Naive thymus-derived CD4-positive, alpha-beta T cell (primary cell): ENCODE measurements at regions not wholly inside any gene's neighbourhood (a gene's known extent, or its start where the extent isn't known, plus 50 kb on each side); places are given as distances from the start of the nearest gene placed in this dataset.

Experiments
- ATAC-seq: fragments of 150-1000 bp; cut with Tn5 transposase; 2 replicates; pipeline ENCODE4 v1.10.0; 2021; ENCODE audit warnings: mild to moderate bottlenecking, moderate library complexity
- CTCF ChIA-PET: fragments of 350-600 bp; sonication (Branson Sonifier 250); formaldehyde crosslinking; loops from one replicate; lab custom pipeline; 2021; ENCODE audit warnings: antibody characterized with exemption; lab: Charles Lee
- POLR2A ChIA-PET: fragments of 350-600 bp; sonication (Branson Sonifier 250); formaldehyde crosslinking; loops from one replicate; lab custom pipeline; 2021; ENCODE audit warnings: antibody characterized with exemption, inconsistent platforms; lab: Charles Lee
- DNase-seq, 9 donors: peaks; one replicate each; pipeline versions ENCODE4 v3.0.0 to v3.0.0-alpha.2; 2020 to 2022; ENCODE audit warnings: mixed read lengths in 1 of 9
- H3K27ac ChIP-seq: one replicate; pipeline ENCODE4 v1.7.0; 2013; ENCODE audit warnings: mild to moderate bottlenecking, low read depth, low read length, moderate library complexity
- H3K27me3 ChIP-seq, 2 donors: one replicate each; pipeline ENCODE4 v1.7.0; 2013; ENCODE audit warnings: low read length in 2 of 2, mild to moderate bottlenecking in 2 of 2, moderate library complexity in 2 of 2; ENCODE audit not compliant: control insufficient read depth in 2 of 2, insufficient read depth in 2 of 2
- H3K36me3 ChIP-seq, 3 experiments: 1 replicate in 2 of 3; 2 replicates in 1 of 3; pipeline ENCODE4 v1.7.0; 2013; ENCODE audit warnings: low read length in 3 of 3, mild to moderate bottlenecking in 3 of 3, moderate library complexity in 1 of 3; ENCODE audit not compliant: insufficient read depth in 3 of 3, control insufficient read depth in 2 of 3
- H3K4me1 ChIP-seq, 2 donors: one replicate each; pipeline ENCODE4 v1.7.0; 2013; ENCODE audit warnings: low read length in 2 of 2, mild to moderate bottlenecking in 2 of 2, moderate library complexity in 1 of 2; ENCODE audit not compliant: control insufficient read depth in 2 of 2, insufficient read depth in 2 of 2
- H3K4me3 ChIP-seq: 2 replicates; pipeline ENCODE4 v1.7.0; 2013; ENCODE audit warnings: mild to moderate bottlenecking, low read length
- H3K9me3 ChIP-seq, 3 experiments: 1 replicate in 2 of 3; 2 replicates in 1 of 3; pipeline ENCODE4 v1.7.0; 2013; ENCODE audit warnings: low read length in 3 of 3; ENCODE audit not compliant: control insufficient read depth in 2 of 3
- H3K27ac Mint-ChIP-seq, 9 donors: one replicate each; pipeline ENCODE4 v1.8.0; 2020 to 2022; ENCODE audit warnings: mixed read lengths in 9 of 9, mild to moderate bottlenecking in 8 of 9, moderate library complexity in 5 of 9, inconsistent platforms in 2 of 9
- H3K27me3 Mint-ChIP-seq, 5 donors: one replicate each; pipeline ENCODE4 v1.8.0; 2021 to 2022; ENCODE audit warnings: mixed read lengths in 5 of 5, mild to moderate bottlenecking in 1 of 5
- H3K36me3 Mint-ChIP-seq, 5 donors: one replicate each; pipeline ENCODE4 v1.8.0; 2020 to 2022; ENCODE audit warnings: mixed read lengths in 5 of 5, mild to moderate bottlenecking in 3 of 5, inconsistent platforms in 1 of 5
- H3K4me1 Mint-ChIP-seq, 7 donors: one replicate each; pipeline ENCODE4 v1.8.0; 2020 to 2022; ENCODE audit warnings: mixed read lengths in 7 of 7, mild to moderate bottlenecking in 3 of 7, inconsistent platforms in 1 of 7
- H3K4me3 Mint-ChIP-seq, 10 donors: one replicate each; pipeline ENCODE4 v1.8.0; 2020 to 2022; ENCODE audit warnings: mild to moderate bottlenecking in 10 of 10, mixed read lengths in 10 of 10, moderate library complexity in 6 of 10, inconsistent platforms in 2 of 10
- H3K9me3 Mint-ChIP-seq, 11 donors: one replicate each; pipeline ENCODE4 v1.8.0; 2020 to 2022; ENCODE audit warnings: mixed read lengths in 11 of 11, mild to moderate bottlenecking in 4 of 11, inconsistent platforms in 1 of 11, moderate library complexity in 1 of 11
- intact Hi-C, 2 donors: fragments of 100-400 bp; cut with micrococcal nuclease; formaldehyde crosslinking; loops; one replicate each; pipeline ENCODE4 v1.15.1; 2023

- DNase-seq: no peak
- H3K27me3 ChIP-seq: no peaks in the 10 kb centered on the region
- no peak overlapping the region for H3K27ac Mint-ChIP-seq
- CTCF ChIA-PET: no interaction called here
- peaks cover 0 to 3% (median 0%) of the 10 kb centered on the region in 7 donors for H3K4me1 Mint-ChIP-seq
- H3K4me3 ChIP-seq: no peak overlapping the region
- no peak for ATAC-seq
- intact Hi-C loops: no loop called here
- no peak overlapping the region for H3K4me3 Mint-ChIP-seq
- no peaks in the 10 kb centered on the region for H3K9me3 ChIP-seq
- peaks cover 0 to 6% (median 0%) of the 10 kb centered on the region in 5 donors for H3K27me3 Mint-ChIP-seq
- H3K27ac ChIP-seq: no peak overlapping the region
- no peaks in the 10 kb centered on the region for H3K36me3 ChIP-seq
- H3K36me3 Mint-ChIP-seq: no peaks in the 10 kb centered on the region
- peaks cover 0 to 4% (median 0%) of the 10 kb centered on the region in 11 donors for H3K9me3 Mint-ChIP-seq
- H3K4me1 ChIP-seq: no peaks in the 10 kb centered on the region
- POLR2A ChIA-PET: no interaction called here
These were observed 144.5 kb upstream of the HMGN3 start for GRCh38 chr6:79378957-79379356.

GRCh38 chr6:79377888-79378348 lies 143.4 kb upstream of the HMGN3 start:
- intact Hi-C loops: no loop called here
- Mint-ChIP-seq H3K4me3 (no peak overlapping the region), H3K27ac (no peak overlapping the region), H3K9me3 (peaks cover 0 to 2% (median 0%) of the 10 kb centered on the region in 11 donors), H3K4me1 (peaks cover 0 to 3% (median 0%) of the 10 kb centered on the region in 7 donors), H3K36me3 (no peaks in the 10 kb centered on the region), H3K27me3 (peaks cover 0 to 12% (median 3%) of the 10 kb centered on the region in 5 donors)
- H3K27me3 ChIP-seq: no peaks in the 10 kb centered on the region
- CTCF ChIA-PET: no interaction called here
- ATAC-seq (no peak), DNase-seq (no peak)
- H3K4me3 ChIP-seq: no peak overlapping the region
- no peak overlapping the region for H3K27ac ChIP-seq
- no peaks in the 10 kb centered on the region for H3K36me3 ChIP-seq
- H3K9me3 ChIP-seq: no peaks in the 10 kb centered on the region
- H3K4me1 ChIP-seq: no peaks in the 10 kb centered on the region
- POLR2A ChIA-PET: no interaction called here

- no peaks in the 10 kb centered on the region for H3K36me3 ChIP-seq
- H3K27ac ChIP-seq: no peak overlapping the region
- no peaks in the 10 kb centered on the region for H3K27me3 ChIP-seq
- no peak overlapping the region for H3K4me3 ChIP-seq
- Mint-ChIP-seq H3K4me1 (peaks cover 0 to 3% (median 0%) of the 10 kb centered on the region in 7 donors), H3K27me3 (peaks cover 0 to 17% (median 4%) of the 10 kb centered on the region in 5 donors), H3K9me3 (peaks cover 0 to 2% (median 0%) of the 10 kb centered on the region in 11 donors), H3K4me3 (no peak overlapping the region), H3K27ac (no peak overlapping the region), H3K36me3 (no peaks in the 10 kb centered on the region)
- POLR2A ChIA-PET: no interaction called here
- CTCF ChIA-PET: no interaction called here
- H3K4me1 ChIP-seq: no peaks in the 10 kb centered on the region
- DNase-seq: no peak
- no peak for ATAC-seq
- no peaks in the 10 kb centered on the region for H3K9me3 ChIP-seq
- intact Hi-C loops: no loop called here
These were observed 142.6 kb upstream of the HMGN3 start for GRCh38 chr6:79377047-79377446.

GRCh38 chr6:79375635-79376337 lies 141.3 kb upstream of the HMGN3 start:
- Histone ChIP-seq H3K4me1 (no peaks in the 10 kb centered on the region), H3K4me3 (no peak overlapping the region), H3K9me3 (peaks cover 0 to 4% (median 0%) of the 10 kb centered on the region in 3 experiments), H3K27me3 (no peaks in the 10 kb centered on the region), H3K36me3 (no peaks in the 10 kb centered on the region), H3K27ac (no peak overlapping the region)
- POLR2A ChIA-PET: no interaction called here
- Mint-ChIP-seq H3K27me3 (peaks cover 0 to 13% (median 4%) of the 10 kb centered on the region in 5 donors), H3K4me3 (no peak overlapping the region), H3K36me3 (no peaks in the 10 kb centered on the region), H3K4me1 (peaks cover 0 to 3% (median 0%) of the 10 kb centered on the region in 7 donors), H3K9me3 (peaks cover 0 to 2% (median 0%) of the 10 kb centered on the region in 11 donors), H3K27ac (no peak overlapping the region)
- no peak for ATAC-seq
- intact Hi-C loops: no loop called here
- DNase-seq: no peak
- CTCF ChIA-PET: no interaction called here

- Histone ChIP-seq H3K4me1 (no peaks in the 10 kb centered on the region), H3K9me3 (peaks cover 0 to 8% (median 0%) of the 10 kb centered on the region in 3 experiments), H3K4me3 (no peak overlapping the region), H3K27ac (no peak overlapping the region), H3K27me3 (no peaks in the 10 kb centered on the region), H3K36me3 (no peaks in the 10 kb centered on the region)
- H3K27ac Mint-ChIP-seq: no peak overlapping the region
- ChIA-PET CTCF (no interaction called here), POLR2A (no interaction called here)
- no peak overlapping the region for H3K4me3 Mint-ChIP-seq
- H3K4me1 Mint-ChIP-seq: peaks cover 0 to 3% (median 0%) of the 10 kb centered on the region in 7 donors
- intact Hi-C loops: no loop called here
- no peak for ATAC-seq
- peaks cover 0 to 10% (median 4%) of the 10 kb centered on the region in 11 donors for H3K9me3 Mint-ChIP-seq
- peaks cover 0 to 13% (median 4%) of the 10 kb centered on the region in 5 donors for H3K27me3 Mint-ChIP-seq
- DNase-seq: no peak
- no peaks in the 10 kb centered on the region for H3K36me3 Mint-ChIP-seq
These were observed 139.8 kb upstream of the HMGN3 start for GRCh38 chr6:79374308-79374707.

- Mint-ChIP-seq H3K36me3 (no peaks in the 10 kb centered on the region), H3K27ac (no peak overlapping the region), H3K9me3 (peaks cover 0 to 12% (median 4%) of the 10 kb centered on the region in 11 donors), H3K4me3 (no peak overlapping the region), H3K4me1 (peaks cover 0 to 3% (median 0%) of the 10 kb centered on the region in 7 donors), H3K27me3 (peaks cover 0 to 15% (median 4%) of the 10 kb centered on the region in 5 donors)
- no peaks in the 10 kb centered on the region for H3K36me3 ChIP-seq
- ChIA-PET CTCF (no interaction called here), POLR2A (no interaction called here)
- DNase-seq: no peak
- no peak overlapping the region for H3K4me3 ChIP-seq
- intact Hi-C loops: no loop called here
- no peak for ATAC-seq
- H3K27ac ChIP-seq: no peak overlapping the region
- H3K4me1 ChIP-seq: no peaks in the 10 kb centered on the region
- H3K27me3 ChIP-seq: no peaks in the 10 kb centered on the region
- peaks cover 0 to 10% (median 0%) of the 10 kb centered on the region in 3 experiments for H3K9me3 ChIP-seq
These were observed 139.4 kb upstream of the HMGN3 start for GRCh38 chr6:79373880-79374279.

- ChIA-PET POLR2A (no interaction called here), CTCF (no interaction called here)
- Mint-ChIP-seq H3K27me3 (peaks cover 0 to 16% (median 4%) of the 10 kb centered on the region in 5 donors), H3K4me1 (peaks cover 0 to 3% (median 0%) of the 10 kb centered on the region in 7 donors), H3K9me3 (peaks cover 0 to 14% (median 4%) of the 10 kb centered on the region in 11 donors), H3K27ac (no peak overlapping the region), H3K4me3 (no peak overlapping the region), H3K36me3 (no peaks in the 10 kb centered on the region)
- Histone ChIP-seq H3K9me3 (peaks cover 0 to 13% (median 0%) of the 10 kb centered on the region in 3 experiments), H3K27me3 (no peaks in the 10 kb centered on the region), H3K27ac (no peak overlapping the region), H3K4me1 (no peaks in the 10 kb centered on the region), H3K36me3 (no peaks in the 10 kb centered on the region), H3K4me3 (no peak overlapping the region)
- intact Hi-C loops: no loop called here
- DNase-seq (no peak), ATAC-seq (no peak)
These were observed 138.8 kb upstream of the HMGN3 start for GRCh38 chr6:79373246-79373645.
